HepG2 (cell line): ENCODE measurements at regions not wholly inside any gene's neighbourhood (a gene's known extent, or its start where the extent isn't known, plus 50 kb on each side); places are given as distances from the start of the nearest gene placed in this dataset.

Experiments used
- CTCF ChIP-seq: sonication (generic); formaldehyde crosslinking; IDR thresholded peaks from 2 replicates; pipeline ENCODE4 v1.5.0; 2020; ENCODE audit warnings: mild to moderate bottlenecking, missing genetic modification reagents, moderate library complexity
- ELF1 ChIP-seq: sonication (generic); formaldehyde crosslinking; IDR thresholded peaks from 2 replicates; pipeline ENCODE4 v1.4.0; 2020; ENCODE audit warnings: missing genetic modification reagents
- EZH2 ChIP-seq: conservative IDR thresholded peaks from 2 replicates; pipeline ENCODE4 v1.6.1; 2012; ENCODE audit warnings: mild to moderate bottlenecking, low read depth, low read length, moderate library complexity
- GABPB1 ChIP-seq: IDR thresholded peaks from 2 replicates; pipeline ENCODE4 v1.6.1; 2016; ENCODE audit warnings: mild to moderate bottlenecking, missing genetic modification reagents, moderate library complexity, missing compliant biosample characterization
- HOXA5 ChIP-seq: sonication (generic); formaldehyde crosslinking; IDR thresholded peaks from 2 replicates; pipeline ENCODE4 v1.4.0; 2020; ENCODE audit warnings: missing genetic modification reagents
- KIAA2018 ChIP-seq: sonication (generic); formaldehyde crosslinking; IDR thresholded peaks from 2 replicates; pipeline ENCODE4 v1.5.0; 2020; ENCODE audit warnings: mild to moderate bottlenecking, missing genetic modification reagents, borderline replicate concordance
- NFIC ChIP-seq: IDR thresholded peaks from 2 replicates; pipeline ENCODE4 v1.6.1; 2012; ENCODE audit warnings: mild to moderate bottlenecking, low read length, inconsistent platforms
- POLR2AphosphoS2 ChIP-seq: IDR thresholded peaks from 2 replicates; pipeline ENCODE4 v1.6.1; 2011; ENCODE audit warnings: low read depth, low read length, improper control_type of control experiment
- POLR2G ChIP-seq: fragments of 200-400 bp; formaldehyde crosslinking; IDR thresholded peaks from 2 replicates; pipeline ENCODE4 v1.6.1; 2018; ENCODE audit warnings: mild to moderate bottlenecking, low read depth, low read length, moderate library complexity
- RNF219 ChIP-seq: sonication (generic); formaldehyde crosslinking; IDR thresholded peaks from 2 replicates; pipeline ENCODE4 v1.5.0; 2020; ENCODE audit warnings: mild to moderate bottlenecking, missing genetic modification reagents
- ZNF121 ChIP-seq: sonication (generic); formaldehyde crosslinking; IDR thresholded peaks from 2 replicates; pipeline ENCODE4 v1.5.0; 2020; ENCODE audit warnings: mild to moderate bottlenecking, missing genetic modification reagents
- ZNF292 ChIP-seq: sonication (generic); formaldehyde crosslinking; IDR thresholded peaks from 2 replicates; pipeline ENCODE4 v1.8.1; 2022; ENCODE audit warnings: mild to moderate bottlenecking, low read depth, missing genetic modification reagents, borderline replicate concordance
- ZNF33A ChIP-seq: sonication (generic); formaldehyde crosslinking; IDR thresholded peaks from 2 replicates; pipeline ENCODE4 v1.5.1; 2020; ENCODE audit warnings: missing genetic modification reagents, mild to moderate bottlenecking, moderate library complexity, borderline replicate concordance

GRCh38 chr2:122692400-122693083, 937.1 kb downstream of the TSN start:
- TF ChIP-seq ZNF121 (no peak), POLR2AphosphoS2 (no peak), NFIC (no peak), RNF219 (CRISPR knock-in tag) (no peak), ZNF292 (CRISPR knock-in tag) (no peak), POLR2G (no peak), ZNF33A (CRISPR knock-in tag) (no peak), EZH2 (no peak), ELF1 (no peak), KIAA2018 (no peak), GABPB1 (CRISPR knock-in tag) (no peak), CTCF (CRISPR knock-in tag) (no peak), HOXA5 (no peak)
